Stimulated activated CD8-positive, alpha-beta memory T cell treated with anti-CD3 and anti-CD28 coated beads, Interleukin-4, amount 100 ng/mL, for 4 hours (primary cell): ENCODE measurements at regions not wholly inside any gene's neighbourhood (a gene's known extent, or its start where the extent isn't known, plus 50 kb on each side); places are given as distances from the start of the nearest gene placed in this dataset.

Experiments
- DNase-seq, 2 donors: peaks; one replicate each; pipeline ENCODE4 v3.0.0-alpha.2; 2020; ENCODE audit warnings: low read depth in 2 of 2, low spot score in 1 of 2

DNA sequence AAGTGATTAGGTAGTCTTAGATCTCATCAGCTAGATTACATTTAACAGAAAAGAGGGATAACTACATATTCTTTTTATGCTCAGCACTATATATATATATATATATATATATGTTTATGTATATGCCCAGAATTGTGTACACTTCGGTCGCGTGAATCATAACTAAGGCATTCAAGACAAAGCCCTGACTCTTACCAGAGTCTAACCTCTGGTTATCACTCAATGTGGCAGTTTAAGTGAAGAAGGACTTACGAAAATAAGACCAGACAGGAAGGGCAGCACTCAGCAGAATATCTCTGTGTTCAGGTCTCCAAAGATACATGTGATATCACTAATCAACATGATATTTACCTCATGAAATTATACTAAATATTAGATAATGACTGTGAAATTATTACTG is 1326.7 kb downstream of the MRPL39 start:
- no peak for DNase-seq

DNA sequence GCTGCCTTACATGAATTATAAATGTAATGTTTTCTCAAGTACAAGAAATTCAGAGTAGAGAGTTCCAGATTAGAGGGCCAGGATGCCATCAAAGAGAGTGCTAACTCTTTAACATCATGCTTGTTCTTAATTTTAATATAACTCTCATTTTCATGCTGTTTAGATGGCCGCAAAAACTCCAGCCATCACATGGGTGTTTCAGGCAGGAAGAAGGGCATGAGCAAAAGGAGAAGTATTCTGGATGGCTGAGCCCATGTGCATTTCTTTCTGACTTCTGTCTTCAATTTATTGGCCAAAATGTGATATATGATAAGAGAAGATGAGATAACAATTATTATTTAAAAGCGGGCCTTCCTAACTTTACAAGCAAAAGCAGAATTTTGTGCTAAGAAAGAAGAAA is 1328.6 kb downstream of the MRPL39 start:
- DNase-seq, result no peak

DNA sequence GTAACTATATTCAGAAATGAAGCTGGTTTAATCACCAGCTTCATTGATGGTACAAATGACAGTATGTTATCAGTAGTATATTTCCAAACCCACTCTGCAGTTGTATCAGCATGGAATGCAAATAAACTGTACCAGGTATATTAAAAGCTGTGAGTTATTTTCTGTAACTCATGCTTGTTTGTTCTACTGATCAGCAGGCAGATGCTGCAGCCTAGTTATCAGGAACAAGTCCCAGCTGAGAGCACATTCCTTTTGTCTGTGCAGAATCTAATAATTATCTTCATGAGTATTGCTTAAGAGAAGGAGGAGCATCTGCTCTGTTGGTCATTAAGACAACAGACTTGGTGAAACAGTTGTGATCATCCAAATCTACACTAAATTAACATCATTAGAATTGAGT is 1331.1 kb downstream of the MRPL39 start:
- DNase-seq, result no peak

DNA sequence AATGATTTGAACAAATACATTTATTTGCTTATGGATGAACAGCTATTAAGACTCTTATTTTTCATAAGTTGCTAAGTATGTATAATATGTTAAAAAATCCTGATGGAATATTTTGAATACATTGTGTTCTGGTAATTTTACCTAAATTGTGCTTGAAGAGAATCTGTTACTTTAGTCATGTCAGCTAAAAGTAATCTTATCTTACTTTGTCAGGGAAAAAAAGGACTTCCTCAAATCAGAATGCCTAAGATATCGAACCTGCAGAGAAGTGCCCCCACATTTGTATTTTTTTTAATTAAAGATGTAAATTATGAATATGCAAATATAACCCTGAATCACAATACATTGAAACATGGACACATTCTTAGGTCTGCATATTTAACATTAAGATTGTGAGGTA is 1331.7 kb downstream of the MRPL39 start:
- no peak for DNase-seq

DNA sequence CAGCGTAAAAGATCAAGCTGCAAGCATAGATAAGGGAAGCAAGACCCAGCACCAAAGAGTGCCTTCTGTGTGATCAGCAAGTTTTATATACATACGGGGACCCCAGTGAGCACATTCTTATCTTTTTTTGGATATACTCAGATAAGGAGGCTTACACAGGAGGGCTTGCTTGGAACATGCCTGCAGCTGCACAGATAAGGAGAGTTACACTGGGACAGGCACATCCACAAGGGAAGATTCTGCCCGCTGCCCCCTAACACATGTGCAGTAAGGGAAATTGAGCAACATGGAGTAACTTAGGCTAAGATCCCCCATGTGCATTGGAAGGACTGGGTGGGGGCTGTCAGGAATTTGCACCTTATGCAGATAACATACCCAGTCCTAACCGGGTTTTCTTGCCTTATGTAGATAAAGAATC is 1334.8 kb downstream of the MRPL39 start:
- DNase-seq, result no peak

DNA sequence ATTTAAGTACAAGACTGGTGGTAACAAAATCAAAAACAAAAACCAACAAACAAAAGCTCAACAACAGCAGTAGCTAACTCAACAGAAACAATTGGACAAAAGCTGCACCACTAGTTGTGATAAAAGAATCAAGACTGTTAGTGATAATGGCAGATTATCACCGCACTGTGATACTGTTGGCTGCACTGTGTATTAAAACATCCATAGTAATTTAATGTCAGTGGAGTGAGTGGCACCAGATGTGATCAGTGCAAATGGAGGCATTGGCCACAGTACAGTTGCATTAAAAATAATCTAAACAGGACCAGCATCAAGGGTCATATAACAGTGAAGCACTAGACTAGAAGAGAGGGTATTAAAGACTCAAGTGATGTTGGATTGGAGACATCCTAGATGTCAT is 1341.3 kb downstream of the MRPL39 start:
- no peak for DNase-seq

DNA sequence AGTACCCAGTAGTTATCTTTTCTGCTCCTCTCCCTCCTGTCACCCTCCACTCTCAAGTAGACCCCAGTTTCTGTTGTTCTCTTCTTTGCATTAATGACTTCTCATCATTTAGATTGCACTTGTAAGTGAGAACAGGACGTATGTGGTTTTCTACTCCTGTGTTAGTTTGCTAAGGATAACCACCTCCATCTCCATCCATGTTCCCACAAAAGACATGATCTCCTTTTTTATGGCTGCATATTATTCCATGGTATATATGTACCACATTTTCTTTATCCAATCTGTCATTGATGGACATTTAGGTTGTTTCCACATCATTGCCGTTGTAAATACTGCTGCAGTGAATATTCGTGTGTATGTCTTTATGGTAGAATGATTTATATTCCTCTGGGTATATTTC is 1346.5 kb downstream of the MRPL39 start:
- DNase-seq, result no peak

DNA sequence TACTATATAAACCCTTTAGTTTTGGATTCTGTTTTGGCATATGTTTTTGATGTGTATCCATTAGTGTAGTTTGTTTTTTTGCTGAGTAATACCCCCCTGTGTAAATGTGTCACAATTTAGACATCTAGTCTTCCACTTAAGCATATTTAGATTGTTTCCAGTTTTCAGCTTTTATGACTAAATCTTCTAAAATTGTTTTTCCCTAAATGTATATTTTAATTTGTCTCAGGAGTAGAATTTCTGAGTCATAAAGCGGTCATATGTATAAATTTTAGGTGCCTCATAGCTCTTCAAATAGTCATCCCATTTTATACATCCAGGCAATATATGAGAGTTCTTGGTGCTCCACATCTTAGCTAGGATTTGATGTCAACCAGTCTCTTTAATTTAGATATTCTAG is 1348.0 kb downstream of the MRPL39 start:
- no peak for DNase-seq

DNA sequence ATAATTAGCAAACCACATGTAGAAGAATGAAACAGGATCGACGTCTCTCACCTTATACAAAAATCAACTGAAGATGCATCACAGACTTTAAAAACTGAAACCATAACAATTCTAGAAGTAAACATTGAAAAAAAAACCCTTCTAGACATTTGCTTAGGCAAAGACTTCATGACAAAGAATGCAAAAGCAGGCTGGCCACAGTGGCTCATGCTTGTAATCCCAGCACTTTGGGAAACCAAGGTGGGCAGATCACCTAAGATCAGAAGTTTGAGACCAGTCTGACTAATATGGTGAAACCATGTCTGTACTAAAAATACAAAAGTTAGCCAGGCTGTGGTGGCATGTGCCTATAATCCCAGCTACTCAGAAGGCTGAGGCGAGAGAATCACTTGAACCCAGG is 1351.7 kb downstream of the MRPL39 start:
- no peak for DNase-seq

DNA sequence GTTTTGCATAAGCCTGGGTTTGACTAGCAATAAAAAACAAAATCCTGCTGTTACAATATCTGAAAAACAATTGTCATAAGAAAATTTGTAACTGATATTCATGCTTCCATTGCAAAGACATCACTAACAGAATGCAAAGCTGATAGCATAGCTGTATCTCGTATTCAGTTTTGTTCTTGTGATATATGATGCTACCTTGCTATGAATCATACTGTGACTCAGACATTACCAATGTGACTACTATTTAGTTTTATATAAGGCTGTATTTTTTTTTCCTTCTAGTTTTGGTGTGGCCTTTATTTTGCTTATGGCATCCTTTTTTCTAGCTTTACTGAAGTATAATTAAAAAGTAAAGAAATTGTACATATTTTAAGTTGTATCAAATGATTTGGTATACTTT is 1381.8 kb downstream of the MRPL39 start:
- no peak for DNase-seq

DNA sequence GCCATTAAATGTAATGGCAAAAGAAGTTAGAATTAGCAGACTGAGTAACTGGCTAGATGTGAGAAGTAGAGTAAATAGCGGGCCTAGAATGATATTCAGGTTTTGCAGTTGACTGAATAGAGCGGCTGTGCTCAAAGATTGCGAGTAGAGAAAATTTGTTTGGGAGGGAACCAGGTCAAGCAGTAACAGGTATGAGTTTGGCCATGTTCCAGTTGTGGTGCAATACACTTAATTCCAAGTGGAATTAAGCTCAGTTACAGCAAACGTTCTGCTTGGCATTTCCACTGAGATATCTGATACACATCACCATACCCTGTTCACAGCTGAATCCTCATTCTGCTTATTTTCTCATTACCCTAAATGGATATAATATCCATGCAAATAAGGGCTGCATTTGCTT is 1382.9 kb downstream of the MRPL39 start:
- no peak for DNase-seq

DNA sequence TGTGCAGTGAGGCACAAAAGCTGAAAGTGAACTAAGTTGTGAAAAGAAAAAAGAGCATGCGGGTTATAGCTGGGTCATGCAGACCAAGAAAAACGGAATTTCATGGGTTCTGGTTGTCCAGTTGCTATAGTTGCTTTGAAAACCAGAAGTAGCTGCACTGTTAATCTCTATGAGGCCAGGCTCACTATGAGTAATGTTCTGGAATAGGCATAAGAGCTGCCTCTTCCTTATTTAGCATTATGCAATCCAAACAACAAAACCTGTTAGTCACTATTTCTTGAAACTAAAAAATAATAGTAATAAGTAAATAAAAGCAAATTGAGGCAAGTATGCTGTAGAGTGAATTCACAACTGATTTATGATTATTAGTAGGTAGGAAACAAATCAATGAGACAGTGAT is 1383.7 kb downstream of the MRPL39 start:
- DNase-seq, result no peak

DNA sequence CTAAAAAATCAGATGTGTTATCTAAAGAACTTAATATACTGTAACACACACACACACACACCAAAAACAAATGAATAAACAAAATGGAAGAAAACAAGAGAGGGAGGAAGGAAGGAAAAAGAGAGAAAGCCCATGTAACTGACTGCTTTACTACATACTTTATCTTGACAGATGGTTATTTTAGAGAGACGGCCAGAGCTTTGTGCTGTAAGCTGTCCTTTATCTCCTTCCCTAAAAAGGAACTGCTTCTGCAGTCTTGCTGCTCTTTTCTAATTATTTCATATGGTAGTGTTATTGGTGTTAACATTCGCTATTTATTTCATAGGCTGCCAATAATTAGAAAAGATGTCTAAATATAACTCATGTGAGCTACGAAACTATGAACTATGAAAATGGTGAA is 1384.6 kb downstream of the MRPL39 start:
- DNase-seq, result no peak

DNA sequence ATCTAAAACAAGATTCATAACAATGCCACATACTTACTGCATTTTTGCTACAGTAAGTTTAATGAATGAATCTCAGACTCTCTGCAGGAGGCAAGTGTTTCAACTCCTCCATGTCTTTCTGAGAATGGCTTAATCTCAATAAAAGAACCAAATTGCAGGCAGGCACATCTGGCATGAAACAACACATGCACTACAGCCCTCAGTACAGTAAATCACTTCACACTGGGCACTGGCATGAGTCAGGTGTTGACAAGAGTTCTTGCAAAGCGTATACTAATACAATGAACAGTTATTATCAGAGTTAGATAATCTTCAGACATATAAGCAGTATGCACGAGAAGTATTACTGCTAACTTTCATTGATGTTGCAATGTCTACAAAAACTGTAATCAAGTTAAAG is 1386.8 kb downstream of the MRPL39 start:
- DNase-seq, result no peak

DNA sequence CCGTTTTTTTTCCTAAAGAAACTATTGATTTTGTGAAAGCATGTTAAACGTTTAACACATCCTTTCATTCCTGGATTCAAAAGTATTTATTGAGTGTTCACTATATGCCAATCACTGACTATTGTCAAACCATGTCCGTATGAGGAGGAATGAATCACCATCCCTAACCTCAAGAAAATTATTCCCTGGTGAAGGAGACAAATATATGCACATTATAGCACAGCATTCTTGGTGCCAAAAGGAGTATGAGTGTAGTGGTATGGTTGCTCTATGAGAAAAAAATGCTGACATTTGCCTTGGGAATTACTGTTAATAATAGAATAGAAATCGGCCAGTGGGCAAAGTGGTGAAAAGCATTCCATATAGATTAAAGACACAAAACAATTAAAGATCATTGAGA is 1390.1 kb downstream of the MRPL39 start:
- DNase-seq, result no peak

DNA sequence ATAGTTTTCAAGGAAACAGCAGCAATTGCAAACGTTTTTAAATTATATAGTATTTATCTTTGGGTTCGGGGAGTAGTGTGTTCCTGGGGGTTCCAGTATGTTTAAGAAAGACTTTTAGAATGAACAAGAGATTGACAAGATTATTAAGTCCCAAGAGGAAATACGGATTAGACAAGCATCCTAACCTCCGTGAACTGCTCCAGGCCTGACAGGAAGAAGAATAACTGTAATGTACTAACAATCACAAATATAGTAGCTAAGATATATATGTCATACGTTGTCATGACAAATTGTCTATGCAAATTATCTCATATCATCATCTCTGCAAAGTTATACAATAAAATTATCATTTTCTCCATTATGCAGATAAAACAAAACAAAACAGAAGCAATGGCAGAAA is 1397.2 kb downstream of the MRPL39 start:
- DNase-seq, result no peak

DNA sequence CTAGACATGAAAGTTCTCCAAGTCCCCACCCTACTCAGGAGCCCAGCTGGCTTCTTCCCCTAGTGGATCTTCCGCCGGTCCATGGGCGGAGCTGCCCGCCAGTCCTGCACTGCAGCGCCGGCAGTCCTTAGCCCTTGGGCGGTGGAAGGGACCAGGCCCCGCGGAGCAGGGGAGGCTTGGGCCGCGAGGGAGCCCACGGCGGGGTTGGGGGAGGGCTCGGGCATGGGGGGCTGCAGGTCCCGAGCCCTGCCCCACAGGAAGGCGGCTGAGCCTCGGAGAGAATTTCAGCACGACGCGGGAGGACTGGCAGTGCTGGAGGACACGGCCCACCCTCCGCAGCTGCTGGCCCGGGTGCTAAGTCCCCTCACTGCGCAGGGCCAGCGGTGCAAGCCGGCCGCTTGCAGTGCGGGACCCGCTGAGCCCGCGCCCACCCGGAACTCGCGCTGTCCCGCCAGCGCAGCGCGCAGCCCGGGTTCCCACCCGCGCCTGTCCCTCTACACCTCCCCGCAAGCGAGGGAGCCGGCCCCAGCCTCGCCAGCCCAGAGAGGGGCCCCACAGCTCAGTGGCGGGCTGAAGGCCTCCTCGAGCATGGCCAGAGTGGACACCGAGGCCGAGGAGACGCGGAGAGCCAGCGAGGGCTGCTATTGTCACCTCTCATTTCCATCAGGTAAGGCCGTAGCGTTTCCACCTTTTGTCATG is 1398.6 kb downstream of the MRPL39 start:
- no peak for DNase-seq

DNA sequence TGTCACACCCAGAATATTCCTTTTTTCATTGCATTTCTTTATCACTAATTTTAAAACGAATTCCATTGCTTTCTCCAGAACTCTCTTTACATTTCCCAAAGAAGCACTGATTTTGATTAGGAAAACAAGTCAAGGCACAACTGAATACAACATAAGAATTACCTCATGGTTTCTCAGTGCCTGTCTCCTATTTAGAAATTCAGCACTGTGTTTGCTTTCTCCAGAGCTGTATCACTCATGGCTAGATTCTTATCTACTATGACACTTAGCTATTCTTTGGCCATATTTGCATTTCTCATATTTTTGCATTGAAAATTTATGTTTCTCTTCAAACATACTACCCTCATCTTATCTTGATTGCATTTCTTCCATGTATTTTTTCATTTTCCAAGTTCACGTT is 1402.0 kb downstream of the MRPL39 start:
- no peak for DNase-seq

DNA sequence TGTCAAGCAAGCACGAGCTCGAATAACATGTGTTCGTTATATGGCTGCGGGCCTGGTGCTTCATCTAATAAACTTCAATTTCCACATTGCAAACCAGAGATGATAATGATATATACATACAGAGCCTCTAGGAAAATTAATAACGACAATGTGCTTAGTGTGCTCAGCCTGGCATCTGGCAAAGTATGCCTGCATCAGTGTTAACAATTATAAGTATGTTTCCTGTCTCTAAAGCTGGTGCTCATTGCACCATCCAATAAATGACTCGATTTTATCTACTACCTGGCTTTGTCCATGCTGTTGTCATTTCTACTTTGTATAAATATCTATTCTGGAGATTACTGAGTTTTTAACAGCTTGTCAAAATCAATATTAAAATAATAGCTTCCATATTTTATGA is 1402.6 kb downstream of the MRPL39 start:
- no peak for DNase-seq

DNA sequence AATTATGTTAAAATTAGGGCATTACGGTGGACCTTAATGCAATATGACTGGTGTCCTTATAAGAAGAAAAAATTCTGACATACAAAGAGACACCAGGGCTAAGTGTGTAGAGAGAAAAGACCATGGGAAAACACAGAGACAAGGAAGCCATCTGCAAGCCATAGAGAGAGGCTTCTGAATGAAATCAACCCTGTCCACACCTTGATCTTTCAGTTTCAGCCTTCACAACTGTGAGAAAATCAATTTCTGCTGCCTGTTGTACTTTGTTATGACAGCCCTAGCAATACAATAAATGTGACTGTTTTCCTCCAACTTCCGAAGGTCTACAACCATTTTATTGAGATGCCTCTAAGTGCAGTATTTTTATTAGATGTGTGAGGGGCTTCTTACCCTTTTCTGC is 1407.2 kb downstream of the MRPL39 start:
- no peak for DNase-seq

DNA sequence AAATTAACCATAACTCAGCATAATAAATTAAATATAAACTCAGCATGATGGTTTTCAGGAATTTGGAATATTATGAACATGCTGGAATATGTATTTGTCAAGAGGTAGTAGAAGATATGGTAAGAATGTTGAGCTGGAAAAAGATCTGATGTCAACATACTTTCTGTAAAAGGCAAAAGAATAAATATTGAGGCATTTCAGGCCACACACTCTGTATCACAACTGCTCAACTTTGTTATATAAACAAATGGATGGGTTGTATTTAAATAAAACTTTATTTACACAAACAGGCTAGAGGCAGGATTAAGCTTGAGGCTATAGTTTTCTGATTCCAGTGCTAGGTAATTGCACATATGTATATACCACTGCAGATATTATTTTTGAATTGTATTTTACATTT is 1409.4 kb downstream of the MRPL39 start:
- no peak for DNase-seq

DNA sequence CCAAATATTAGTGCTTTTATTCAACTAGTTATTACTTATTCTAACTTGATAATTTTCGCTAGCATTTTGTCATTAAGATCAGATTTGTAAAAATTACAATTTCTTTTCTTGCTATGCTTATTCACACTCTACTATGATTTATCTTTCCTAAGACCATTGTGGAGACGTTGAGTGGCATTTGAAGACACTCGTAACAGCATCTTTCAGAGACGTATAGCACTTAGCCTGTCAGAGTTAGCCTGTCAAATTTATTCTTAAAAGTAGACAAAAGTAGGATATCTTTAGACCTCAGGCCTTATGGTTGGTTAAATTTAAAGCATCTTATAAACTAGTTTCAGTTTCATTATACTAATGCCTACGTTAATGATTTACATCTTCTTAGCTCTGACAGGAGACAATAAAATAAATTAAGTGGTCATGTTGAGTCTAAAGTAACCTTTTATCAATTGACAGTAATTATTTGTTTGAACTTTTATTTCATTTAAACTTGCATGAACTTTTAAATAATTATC is 1410.1 kb downstream of the MRPL39 start:
- no peak for DNase-seq

DNA sequence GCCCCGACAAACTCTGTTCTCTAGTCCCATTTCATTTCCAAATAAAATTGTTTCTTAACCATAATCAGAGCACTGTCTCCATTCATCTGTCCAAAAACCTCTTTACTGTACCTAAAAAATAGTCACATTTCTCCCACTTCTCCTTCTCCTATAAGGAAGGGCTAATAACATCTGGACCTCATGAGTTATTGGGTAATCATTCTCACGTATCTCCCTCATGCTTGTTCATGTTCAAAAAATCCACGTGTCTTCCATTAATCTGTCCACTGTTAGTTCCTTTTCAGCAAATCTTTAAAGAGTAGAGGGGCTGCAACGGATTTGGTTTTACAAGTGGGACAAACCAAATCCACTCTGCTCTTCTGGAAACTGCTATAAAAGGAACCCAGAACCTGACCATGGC is 1418.8 kb downstream of the MRPL39 start:
- DNase-seq, result no peak

DNA sequence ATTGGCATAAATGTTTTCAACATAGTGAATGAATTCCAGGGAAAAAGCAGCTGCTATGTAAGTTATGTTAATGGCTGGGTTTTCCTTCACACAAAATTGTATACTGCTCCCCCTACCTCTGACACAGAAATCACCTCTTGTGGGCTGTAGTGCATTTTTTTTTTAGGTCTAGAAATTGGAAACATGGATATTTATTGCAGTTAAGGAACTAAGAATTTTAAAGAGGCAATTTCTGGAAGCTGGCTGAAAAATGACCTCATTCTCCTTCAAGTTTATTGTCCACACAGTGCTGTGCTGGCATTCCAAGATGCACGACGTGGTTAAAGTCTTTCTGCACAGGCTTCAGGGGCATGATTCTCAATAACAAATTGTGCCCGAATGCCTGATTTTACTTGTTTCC is 1424.2 kb downstream of the MRPL39 start:
- no peak for DNase-seq
